A172 (cell line): ENCODE measurements at regions not wholly inside any gene's neighbourhood (a gene's known extent, or its start where the extent isn't known, plus 50 kb on each side); places are given as distances from the start of the nearest gene placed in this dataset.

Source experiments
- DNase-seq: peaks from one replicate; pipeline ENCODE4 v3.0.0-alpha.2; 2015; ENCODE audit warnings: low spot score

DNA sequence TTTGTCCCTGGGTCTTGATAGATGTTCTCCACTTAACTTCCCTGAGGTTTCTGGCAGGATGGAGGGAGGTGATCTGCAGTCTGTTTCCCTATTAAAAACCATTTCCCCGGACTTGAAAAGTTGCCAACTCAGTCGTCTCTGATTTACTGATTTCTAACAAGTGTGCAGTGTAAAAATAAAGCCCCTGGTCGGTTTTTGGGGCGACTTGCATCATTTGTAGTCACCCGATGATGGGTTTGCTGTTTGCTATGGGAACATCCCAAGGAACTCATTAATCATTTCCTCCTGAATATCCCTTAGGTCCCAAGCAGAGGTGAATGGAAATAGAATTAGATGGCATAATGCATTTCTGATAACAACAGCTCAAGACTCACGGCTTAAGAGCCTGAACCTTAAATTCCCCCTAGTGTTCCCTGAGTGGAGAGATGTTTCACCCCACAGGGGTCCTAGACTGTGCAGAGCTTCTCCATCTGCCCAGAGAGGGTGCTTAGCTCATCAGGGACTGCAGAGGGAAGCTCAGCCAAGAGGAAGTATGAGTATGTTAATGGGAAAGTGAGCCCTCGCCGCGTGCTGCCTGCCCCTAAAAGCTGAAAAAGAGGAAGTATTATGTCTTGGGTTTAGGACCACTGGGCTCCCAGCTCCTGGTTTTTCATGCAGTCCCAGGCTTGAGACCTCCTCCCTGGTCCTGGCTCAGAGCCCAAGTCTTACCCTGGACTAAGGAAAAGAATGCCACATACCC, 115.1 kb upstream of the DAP start:
- peak; percentile 21 for DNase-seq

DNA sequence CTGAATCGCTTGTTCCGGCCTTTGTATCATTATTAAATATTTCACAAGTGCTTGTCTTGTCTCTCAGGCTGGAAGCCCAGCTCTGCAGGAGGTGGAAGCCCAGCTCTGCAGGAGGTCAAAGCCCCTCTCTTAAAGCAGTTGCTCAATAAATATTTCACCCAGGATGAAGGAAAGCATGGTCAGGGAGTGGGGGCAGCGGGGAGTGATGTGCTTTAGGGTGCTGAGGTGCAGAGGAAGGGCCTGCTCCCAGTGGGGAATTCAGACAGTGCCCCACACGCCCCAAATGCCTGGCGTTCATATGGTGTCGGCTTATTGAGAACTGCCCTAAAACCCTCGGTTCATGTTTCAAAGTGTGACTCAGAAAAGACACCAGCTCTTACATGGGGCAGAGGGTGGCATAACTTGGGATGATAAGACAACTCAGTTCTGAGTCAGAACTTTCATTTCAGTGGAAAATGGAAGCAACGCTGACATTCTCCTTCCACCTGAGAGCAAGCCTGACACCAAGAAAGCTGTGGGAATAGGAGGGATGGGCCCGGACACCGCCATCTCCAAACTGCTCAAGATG, 114.3 kb upstream of the DAP start:
- peak; percentile 80 for DNase-seq

DNA sequence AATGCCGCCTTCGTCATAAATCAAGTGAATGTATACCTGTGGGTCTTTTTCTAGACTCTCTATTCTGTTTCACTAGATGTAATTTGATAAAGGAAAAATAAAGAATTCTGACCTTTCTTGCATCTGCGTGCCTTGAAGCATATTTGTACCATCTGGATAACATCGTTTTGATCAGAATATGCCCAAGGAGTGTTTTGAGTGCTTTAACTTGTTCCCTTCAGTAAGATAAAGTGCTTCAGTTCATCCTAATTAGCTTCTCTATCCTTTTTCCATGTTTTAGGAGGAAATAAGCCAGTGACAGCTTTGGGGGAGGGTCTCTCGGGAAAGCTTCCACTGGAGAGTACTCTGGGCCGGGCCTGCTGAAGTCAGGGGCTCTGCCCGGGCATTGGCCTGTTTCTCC, 113.5 kb upstream of the DAP start:
- DNase-seq: no peak

DNA sequence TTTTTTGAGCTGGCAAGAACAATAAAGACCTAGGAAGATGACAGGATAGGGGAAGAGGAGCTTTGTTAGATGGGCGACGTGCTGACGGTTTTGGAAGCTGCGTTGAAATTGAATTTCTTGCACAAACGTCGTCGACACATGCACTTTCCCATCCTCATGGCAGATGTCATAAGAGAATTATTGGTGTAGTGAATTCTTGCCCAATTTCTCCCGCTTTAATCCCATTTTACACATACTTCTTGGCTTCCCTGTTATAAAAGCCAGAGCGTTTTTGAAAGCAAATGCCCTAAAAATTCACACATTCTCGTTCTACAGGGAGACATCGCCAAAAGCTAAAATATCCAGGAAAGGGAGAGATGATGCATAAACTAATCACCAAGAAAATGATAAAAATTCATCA, 109.8 kb upstream of the DAP start:
- no peak for DNase-seq

- DNase-seq: no peak
Observed at GRCh38 chr5:10868956-10869355, 107.9 kb upstream of the DAP start.

GRCh38 chr5:10867389-10868303, 106.6 kb upstream of the DAP start:
- no peak for DNase-seq

DNA sequence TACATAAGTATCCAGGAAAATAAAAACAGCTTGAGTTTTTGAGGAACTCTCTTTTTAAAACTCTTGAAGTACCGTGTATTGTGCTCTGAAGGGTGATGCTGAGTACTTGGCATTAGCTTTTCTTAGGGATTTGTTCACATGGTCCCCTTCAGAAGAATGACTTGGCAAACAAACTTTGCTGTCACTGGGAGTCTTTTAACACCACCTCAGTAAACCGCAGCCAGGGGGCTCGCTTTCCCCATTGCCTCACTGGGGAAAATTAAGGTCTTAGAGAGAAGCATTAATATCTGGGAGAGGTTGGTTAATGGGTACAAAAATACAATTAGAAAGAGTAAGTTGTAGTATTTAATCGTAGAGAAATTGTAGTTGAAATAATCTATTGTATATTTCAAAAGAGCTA, 105.9 kb upstream of the DAP start:
- DNase-seq: no peak

- peak; percentile 70 for DNase-seq
Observed at GRCh38 chr5:10863763-10864383, 102.8 kb upstream of the DAP start.

GRCh38 chr5:10862085-10862484, 101.1 kb upstream of the DAP start:
- no peak for DNase-seq

- DNase-seq: no peak
Observed at GRCh38 chr5:10861423-10861790, 100.4 kb upstream of the DAP start.

GRCh38 chr5:10860645-10861422, 99.8 kb upstream of the DAP start:
- DNase-seq: peak; percentile 37

DNA sequence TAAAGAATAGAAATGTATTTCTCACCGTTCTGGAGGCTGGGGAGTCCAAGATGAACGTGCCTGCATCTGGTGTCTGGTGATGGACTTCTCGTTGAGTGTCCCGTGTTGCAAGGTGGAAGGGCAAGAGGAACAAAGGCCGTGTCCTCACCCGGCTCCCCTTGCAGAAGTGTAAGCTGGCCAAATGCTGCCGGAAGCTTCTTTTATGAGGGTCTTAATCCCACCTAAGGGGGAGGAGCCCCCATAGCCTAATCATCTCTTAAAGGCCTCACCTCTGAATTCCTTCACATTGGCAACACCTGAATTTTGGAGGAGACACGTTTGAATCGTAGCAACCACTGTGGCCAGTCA, 99.1 kb upstream of the DAP start:
- no peak for DNase-seq

DNA sequence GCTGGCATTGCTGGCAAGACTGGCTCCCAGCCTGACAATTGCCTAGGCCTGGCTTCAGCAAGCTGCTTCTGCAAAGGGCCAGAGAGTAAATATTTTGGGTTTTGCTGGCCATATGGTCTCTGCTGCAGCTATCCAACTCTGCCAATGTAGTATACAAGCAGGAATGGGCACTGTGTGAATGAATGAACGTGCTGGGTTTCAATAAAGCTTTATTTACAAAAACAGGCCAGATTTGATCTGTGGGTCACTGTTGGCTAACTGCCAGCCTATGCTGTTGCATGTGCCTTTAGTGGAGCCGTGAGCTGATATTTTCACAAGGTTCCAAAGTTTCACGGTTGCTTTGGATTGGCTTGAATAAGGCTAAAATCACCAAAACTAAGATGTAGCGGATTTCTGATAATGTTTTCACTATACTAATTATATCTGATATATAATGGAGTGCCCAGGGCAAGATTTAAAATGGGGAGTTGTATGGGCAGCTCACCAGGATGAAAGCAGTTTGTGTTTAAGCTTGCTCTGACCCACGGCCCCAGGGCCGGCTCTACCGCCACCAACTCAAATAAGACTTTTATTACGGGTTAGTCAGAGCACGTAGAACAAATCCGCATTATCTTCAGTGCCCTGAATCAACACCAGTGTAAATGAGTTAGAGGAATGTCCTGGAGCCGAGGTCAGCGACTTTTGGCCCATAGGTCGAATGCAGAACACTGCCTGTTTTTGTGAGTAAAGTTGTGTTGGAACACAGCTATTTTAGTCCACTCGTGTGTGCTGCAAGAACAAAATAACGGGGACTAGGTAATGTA, 98.6 kb upstream of the DAP start:
- DNase-seq: no peak

DNA sequence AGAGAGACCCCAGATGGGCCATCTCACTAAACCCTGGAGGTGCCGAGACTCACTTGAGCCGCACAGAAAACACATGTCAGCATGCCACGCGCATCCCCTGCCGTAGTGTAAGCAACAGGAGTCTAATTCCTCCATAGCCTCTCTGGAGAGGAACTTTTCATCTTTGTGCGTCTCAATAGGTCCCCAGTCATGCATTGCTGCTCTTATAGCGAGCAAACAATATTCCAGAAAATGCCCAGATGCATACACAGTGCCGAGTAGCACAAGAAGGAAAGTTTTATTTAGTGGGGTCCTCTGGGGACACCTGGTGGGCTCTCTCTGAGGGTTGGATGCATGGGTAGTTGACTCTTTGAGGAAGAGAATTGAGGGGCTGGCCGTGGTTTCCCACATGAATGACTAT, 97.9 kb upstream of the DAP start:
- no peak for DNase-seq

DNA sequence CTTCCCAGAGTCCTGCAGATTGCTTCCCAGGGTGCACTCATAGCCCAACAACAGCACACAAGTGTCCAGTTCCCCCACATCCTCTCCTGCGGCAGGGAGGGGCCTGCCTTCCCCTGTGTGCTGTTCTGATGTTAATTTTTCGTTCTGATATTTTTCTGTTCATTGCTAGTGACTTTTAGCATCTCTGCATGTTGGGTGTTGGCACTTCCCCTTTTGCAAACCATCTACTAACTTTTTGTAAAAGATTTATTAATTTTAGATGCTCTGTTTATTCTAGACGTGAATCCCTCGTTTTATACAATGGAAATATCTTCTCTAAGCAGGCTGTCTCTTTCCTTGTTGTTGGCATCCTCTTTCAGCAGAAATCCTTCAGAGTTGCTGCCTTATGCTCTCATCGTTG, 97.3 kb upstream of the DAP start:
- DNase-seq: no peak

DNA sequence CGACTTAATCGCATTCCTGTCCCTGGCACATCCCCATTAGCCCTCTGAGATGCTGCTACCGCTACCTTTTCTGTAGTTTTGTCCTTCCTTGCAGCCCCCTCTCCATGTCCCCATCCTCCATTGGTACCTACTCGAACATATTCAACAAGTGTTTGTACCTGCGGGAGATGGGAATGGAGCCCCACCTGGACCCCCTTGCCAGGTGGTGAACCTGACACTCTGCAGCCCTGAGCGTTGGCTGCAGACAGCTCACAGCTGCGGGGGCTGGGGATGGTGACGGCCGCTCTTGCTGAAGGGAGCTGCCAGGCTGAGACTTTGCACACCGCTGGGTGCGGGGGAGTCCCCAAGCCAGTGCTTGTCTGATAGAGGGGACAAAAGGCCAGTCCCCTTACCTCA, 96.3 kb upstream of the DAP start:
- DNase-seq: no peak

DNA sequence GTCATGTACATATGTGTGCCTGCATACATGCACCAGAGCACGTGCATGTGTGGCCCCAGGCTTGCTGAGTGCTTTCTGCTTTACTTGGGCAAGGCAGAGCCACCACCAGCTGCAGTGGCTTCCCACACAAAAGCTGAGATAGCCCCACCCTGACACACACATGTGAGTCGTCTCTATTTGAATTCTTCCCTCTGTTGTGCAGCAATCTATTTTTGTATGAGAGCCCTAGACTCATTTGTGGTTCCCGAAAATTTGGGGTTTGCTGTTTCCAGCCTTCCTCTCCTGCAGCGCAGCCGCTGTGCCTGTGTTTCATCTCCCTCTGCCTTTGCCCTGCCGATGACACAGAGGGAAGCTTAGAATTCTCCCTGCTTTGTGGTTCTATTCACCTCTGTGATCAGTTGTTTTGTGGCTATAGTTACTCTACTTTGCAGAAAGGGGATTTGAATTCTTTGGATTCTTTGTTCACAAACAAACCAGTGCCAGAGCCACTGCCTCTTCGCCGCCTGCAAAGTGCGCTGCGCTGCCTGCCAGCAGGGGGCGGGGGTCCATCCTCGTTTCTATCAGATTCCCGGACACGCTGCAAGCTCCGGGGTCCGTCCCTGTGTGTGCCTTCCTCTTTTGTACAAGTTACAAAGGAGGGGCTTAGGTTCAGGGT, 95.8 kb upstream of the DAP start:
- peak; percentile 79 for DNase-seq

DNA sequence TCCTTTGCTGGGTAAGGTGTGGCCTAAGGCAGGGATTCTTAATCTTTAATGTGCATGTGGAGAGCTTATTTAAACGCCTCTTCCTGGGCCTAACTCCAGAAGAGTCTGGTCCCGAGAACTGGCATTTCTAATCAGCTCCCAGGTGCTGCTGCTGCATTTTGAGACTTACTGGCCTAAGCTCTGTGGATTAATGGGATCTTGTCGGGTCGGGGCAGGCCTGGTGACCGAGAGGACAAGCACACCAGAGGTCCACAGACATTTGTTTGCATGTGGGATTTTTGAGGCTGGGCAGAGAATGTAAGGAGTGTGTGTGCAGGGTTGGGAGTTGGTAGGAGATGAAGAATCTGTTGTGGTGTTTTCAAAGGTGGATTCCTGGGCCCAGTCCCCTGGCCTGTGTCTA, 95.0 kb upstream of the DAP start:
- DNase-seq: no peak

DNA sequence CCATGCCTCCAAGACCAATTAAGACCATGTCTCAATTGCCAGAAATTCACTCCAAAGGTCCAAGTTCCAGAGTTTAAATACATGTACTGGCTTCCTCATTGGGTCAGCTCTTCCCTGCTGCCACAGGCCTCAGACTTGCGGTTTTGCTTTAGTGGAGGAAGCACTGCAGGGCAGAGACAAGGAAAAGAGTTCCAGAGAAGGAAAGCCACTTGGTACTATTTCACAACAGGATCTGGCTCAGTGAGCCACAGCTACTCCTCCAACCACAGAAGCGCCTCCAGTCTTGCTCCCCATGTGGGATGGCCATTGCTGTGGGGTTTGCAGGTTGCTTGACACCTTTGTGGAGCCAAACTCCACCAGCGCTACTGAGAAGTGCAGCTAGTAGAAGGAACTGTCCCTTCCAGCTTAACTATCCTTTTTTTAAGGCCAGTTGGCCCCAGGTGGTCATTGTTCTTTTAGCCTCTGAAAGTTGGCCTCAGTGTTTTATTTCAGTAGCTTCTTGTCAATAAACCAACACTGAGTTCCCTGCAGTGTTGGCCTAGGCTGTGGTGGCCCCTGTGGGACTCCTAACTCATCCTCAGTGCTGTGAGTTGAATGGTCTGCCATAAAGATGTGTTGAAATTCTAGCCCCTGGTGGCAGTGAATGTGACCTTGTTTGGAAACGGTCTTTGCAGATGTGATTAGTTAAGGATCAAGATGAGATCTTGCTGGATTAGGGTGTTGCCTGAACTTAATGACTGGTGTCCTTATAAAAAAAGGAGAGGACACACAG, 93.7 kb upstream of the DAP start:
- no peak for DNase-seq

GRCh38 chr5:10853154-10853553, 92.1 kb upstream of the DAP start:
- no peak for DNase-seq
